Activated CD4-positive, alpha-beta T cell treated with anti-CD3 and anti-CD28 coated beads for 36 hours (primary cell): ENCODE measurements at regions not wholly inside any gene's neighbourhood (a gene's known extent, or its start where the extent isn't known, plus 50 kb on each side); places are given as distances from the start of the nearest gene placed in this dataset.

ENCODE experiments used
- ATAC-seq: fragments of 200-7000 bp; cut with Tn5 transposase; one replicate; pipeline ENCODE4 v1.10.0; 2021; ENCODE audit warnings: mild to moderate bottlenecking, moderate library complexity
- CTCF ChIA-PET: fragments of 350-600 bp; sonication (Branson Sonifier 250); formaldehyde crosslinking; loops from one replicate; lab custom pipeline; 2021; ENCODE audit warnings: antibody characterized with exemption; lab: Charles Lee
- POLR2A ChIA-PET: fragments of 350-600 bp; sonication (Branson Sonifier 250); formaldehyde crosslinking; loops from one replicate; lab custom pipeline; 2021; ENCODE audit warnings: antibody characterized with exemption, inconsistent platforms; lab: Charles Lee
- DNase-seq: peaks from one replicate; pipeline ENCODE4 v3.0.0-alpha.2; 2020
- H3K27ac Mint-ChIP-seq: one replicate; pipeline ENCODE4 v1.8.0; 2021; ENCODE audit warnings: mixed read lengths
- H3K27me3 Mint-ChIP-seq: one replicate; pipeline ENCODE4 v1.8.0; 2021; ENCODE audit warnings: mixed read lengths
- H3K36me3 Mint-ChIP-seq: one replicate; pipeline ENCODE4 v1.8.0; 2021; ENCODE audit warnings: low read depth, mixed read lengths
- H3K4me1 Mint-ChIP-seq: one replicate; pipeline ENCODE4 v1.8.0; 2021; ENCODE audit warnings: mixed read lengths
- H3K4me3 Mint-ChIP-seq: one replicate; pipeline ENCODE4 v1.8.0; 2021; ENCODE audit warnings: mild to moderate bottlenecking, moderate library complexity, mixed read lengths
- H3K9me3 Mint-ChIP-seq: one replicate; pipeline ENCODE4 v1.8.0; 2021; ENCODE audit warnings: low read depth, mixed read lengths
- intact Hi-C, 2 experiments: fragments of 100-400 bp; cut with DNase I in 1 of 2; cut with micrococcal nuclease in 1 of 2; formaldehyde crosslinking; loops; one replicate each; pipeline versions ENCODE4 v1.14.2 to v1.15.1; 2022 to 2024; cut with DNase I, micrococcal nuclease

DNA sequence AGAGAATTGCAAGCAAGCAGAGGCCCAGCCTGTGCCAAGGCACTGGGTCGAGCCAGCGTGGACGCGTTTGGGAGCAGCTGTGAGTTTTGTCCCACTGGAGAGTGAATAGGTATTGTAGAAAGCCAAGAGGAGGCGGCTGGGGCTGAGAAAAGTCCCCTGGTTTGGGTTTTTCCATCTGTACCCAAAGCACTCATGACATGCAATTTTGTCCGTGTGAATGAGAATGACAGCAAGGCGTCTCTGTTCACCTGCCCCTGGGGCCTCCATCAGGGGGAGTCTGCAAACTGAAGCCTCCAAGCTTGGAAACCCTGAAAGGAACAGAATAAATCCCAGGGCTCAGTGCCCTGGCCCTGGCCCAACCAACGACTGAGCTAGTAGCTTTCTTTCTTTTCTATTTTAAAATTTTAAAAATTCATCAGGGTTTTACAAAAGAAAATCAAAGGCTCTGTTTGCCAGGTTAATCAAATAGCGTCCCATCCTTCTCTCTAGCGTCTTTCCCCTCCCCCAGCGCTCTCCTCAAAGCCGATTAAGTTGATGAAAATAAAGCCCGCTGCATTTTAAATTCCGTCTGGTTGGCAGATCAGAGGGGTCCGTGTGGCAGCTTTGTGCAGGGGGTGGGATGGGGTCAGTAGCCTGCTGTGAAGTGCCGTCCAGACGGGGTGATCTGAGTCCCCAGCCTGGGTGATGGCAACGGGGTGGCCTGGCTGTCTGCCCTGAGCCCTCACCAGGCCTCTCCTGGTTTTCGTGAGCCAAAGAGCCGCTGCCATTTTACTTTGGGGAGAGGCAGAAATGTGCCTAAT, 171.0 kb downstream of the KATNIP start:
- no peaks in the 10 kb centered on the region for H3K36me3 Mint-ChIP-seq
- ChIA-PET CTCF (interaction anchor here (1.0 kb wide), 1 partner anchor 9 kb away, joined by 3 read pairs; no protein-coding TSS in a partner anchor), POLR2A (no interaction called here)
- no peaks in the 10 kb centered on the region for H3K9me3 Mint-ChIP-seq
- ATAC-seq = no peak
- intact Hi-C loops = no loop called here
- no peak overlapping the region for H3K4me3 Mint-ChIP-seq
- DNase-seq = no peak
- H3K27ac Mint-ChIP-seq = no peak overlapping the region
- H3K4me1 Mint-ChIP-seq = no peaks in the 10 kb centered on the region
- no peaks in the 10 kb centered on the region for H3K27me3 Mint-ChIP-seq

DNA sequence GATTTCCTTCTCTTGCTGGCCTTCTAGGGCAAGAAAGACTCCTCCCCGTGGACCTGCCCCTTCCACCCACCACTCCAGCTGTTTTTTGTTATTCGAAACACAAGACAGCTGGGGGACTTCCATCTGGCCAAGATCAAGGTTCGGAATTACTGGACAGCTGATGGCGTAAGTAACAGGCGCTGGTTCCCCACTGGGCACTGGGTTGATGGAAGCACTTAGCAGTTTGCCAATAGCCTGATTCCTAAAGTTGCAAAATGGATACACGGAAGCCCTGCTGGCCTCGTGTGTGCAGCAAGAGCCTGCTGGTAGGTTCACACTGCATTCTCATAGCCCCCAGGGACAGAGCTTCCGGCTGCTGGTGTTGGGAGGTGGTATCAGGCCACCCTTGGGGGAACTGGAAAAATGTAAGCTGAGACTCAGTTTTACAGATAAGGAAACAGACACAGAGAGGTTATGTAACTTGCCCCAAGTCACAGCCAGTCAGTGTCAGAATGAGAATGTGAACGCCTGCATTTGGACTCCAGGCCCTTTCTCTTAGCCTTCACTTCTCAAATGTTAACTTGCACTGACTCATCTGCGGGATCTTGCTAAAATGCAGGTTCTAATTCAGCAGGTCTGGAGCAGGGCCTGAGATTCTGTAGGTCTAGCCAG, 171.7 kb downstream of the KATNIP start:
- ATAC-seq (no peak), DNase-seq (no peak)
- H3K4me3 Mint-ChIP-seq = no peak overlapping the region
- ChIA-PET POLR2A (no interaction called here), CTCF (interaction anchor here (1.0 kb wide), 1 partner anchor 8 kb away, joined by 3 read pairs; no protein-coding TSS in a partner anchor)
- no peaks in the 10 kb centered on the region for H3K36me3 Mint-ChIP-seq
- H3K9me3 Mint-ChIP-seq = no peaks in the 10 kb centered on the region
- no peaks in the 10 kb centered on the region for H3K4me1 Mint-ChIP-seq
- intact Hi-C loops = no loop called here
- H3K27ac Mint-ChIP-seq = no peak overlapping the region
- no peaks in the 10 kb centered on the region for H3K27me3 Mint-ChIP-seq

DNA sequence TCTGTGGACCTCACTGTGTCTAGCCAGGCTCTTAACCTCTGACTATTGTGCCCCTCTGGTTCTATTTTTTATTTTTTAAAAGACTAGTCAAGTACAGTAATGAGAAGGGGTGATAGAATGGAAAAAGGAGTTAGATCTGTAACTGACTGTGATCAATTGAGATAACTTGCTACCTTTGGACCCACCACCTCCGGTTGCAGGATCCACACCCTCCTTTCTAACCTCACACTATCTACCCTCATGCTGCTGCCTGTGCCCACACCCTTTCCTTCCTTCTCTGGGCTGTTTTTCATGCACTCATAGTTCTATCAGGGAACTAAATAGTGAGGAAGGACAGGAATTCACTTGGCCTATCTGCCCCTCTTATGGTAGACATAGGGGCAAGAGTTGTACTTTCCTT, 172.3 kb downstream of the KATNIP start:
- H3K4me1 Mint-ChIP-seq = no peaks in the 10 kb centered on the region
- H3K27me3 Mint-ChIP-seq = no peaks in the 10 kb centered on the region
- no peaks in the 10 kb centered on the region for H3K36me3 Mint-ChIP-seq
- CTCF ChIA-PET = no interaction called here
- H3K27ac Mint-ChIP-seq = no peak overlapping the region
- no peaks in the 10 kb centered on the region for H3K9me3 Mint-ChIP-seq
- ATAC-seq (no peak), DNase-seq (no peak)
- POLR2A ChIA-PET = no interaction called here
- H3K4me3 Mint-ChIP-seq = no peak overlapping the region
- intact Hi-C loops = no loop called here

DNA sequence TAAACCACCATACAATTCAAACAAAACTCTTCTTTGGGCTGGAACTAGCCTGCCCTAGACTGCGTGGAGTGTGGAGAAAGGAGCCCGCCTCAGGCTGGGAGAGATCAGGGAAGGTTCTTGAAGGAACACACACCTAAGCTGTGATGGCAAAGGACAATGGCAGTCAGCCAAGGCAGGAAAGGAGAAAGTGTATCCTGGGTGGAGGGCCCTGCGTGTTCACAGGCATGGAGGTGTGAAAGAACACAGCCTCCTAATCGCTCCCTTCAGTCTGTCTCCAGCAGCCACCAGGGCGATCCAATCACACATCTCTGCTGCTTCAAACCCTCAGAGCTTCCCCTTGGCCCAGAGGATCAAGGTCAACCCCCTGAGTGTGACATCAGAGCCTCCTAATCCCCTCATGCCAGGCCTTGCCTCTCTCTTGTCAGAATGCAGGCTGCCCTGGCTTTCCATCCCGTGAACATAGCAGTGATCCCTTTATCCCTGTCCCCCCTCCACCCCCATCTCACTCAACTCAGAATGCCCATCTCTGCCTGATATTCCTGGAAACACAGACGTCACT, 173.0 kb downstream of the KATNIP start:
- ChIA-PET POLR2A (no interaction called here), CTCF (no interaction called here)
- Mint-ChIP-seq H3K27me3 (no peaks in the 10 kb centered on the region), H3K4me3 (no peak overlapping the region), H3K27ac (no peak overlapping the region), H3K36me3 (peaks cover 2% of the 10 kb centered on the region), H3K9me3 (no peaks in the 10 kb centered on the region), H3K4me1 (no peaks in the 10 kb centered on the region)
- ATAC-seq (no peak), DNase-seq (no peak)
- intact Hi-C loops = no loop called here

DNA sequence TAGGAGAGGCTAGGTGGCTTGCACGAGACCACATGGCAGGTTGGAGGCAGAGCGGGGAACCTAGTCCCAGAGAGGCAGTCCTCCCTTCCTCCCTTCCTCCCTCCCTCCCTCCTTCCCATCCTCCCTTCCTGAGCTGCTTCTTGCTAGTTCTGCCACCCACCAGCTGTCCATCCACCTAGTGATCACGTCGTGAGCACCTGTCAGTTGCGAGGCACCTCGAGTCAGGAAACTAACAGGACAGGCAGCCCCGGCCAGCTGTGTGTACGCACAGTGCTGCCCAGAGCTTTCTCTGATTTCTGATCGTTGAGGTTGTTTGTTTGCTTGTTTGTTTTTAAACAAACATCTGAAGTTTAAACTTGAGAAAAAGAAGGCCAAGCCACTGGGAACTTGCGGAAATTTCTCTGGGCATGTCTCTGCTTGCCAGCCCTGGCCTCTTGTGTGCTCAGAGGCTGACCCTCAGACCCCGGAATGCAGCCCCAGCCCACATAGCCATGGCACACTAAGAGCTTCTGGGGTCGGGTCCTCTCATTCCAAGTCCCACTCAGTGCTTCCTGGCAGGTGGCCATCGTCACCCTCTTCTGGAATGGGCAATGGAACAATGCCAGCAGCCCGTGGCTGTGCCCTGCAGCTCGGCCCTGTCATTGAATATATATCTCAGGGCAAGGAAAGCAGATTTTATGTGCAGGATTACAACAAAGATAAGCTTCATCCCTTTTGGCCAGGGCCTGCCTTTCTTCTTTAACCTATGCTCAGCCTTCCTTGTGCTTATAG, 174.0 kb downstream of the KATNIP start:
- Mint-ChIP-seq H3K27me3 (no peaks in the 10 kb centered on the region), H3K4me1 (no peaks in the 10 kb centered on the region), H3K9me3 (no peaks in the 10 kb centered on the region), H3K36me3 (peaks cover 4% of the 10 kb centered on the region), H3K27ac (no peak overlapping the region), H3K4me3 (no peak overlapping the region)
- no peak for ATAC-seq
- POLR2A ChIA-PET = no interaction called here
- intact Hi-C loops = no loop called here
- CTCF ChIA-PET = no interaction called here
- no peak for DNase-seq

DNA sequence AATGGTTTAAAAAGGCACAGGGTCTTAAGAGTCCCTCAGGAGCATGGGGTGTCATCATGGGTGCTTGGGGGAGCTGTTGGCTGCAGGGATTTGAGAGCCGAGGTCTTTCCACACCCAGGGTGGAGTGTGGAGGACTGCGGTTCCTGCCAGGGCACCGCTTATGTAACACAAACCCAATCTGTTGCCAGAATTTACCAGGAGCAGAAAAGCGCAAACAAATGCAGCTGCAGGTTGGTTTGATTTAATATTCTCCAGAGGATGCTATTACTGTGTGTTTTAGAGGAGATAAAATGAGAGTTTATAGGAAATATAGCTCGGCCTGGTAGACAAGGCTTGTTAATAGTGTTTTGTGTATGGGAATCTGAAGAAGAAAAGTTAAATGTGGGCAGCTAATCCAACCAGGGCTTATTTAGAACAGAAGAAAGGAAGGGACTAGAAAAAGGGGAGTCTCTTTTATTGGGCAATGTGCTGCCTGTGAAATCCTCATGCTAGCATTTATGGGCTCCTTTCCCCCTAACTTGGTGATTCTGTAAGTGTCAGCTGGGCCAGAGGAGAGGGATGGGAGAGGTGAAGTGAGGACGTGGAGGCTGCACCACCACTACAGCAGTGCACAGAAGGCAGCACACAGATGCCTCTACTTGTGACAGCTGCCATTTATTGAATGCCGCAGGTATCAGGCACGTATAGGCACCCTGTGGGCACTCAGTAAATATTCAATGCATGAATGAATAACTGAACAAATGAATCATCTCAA, 174.7 kb downstream of the KATNIP start:
- DNase-seq (no peak), ATAC-seq (no peak)
- Mint-ChIP-seq H3K27me3 (no peaks in the 10 kb centered on the region), H3K4me3 (no peak overlapping the region), H3K27ac (no peak overlapping the region), H3K9me3 (no peaks in the 10 kb centered on the region), H3K4me1 (no peaks in the 10 kb centered on the region), H3K36me3 (peaks cover 4% of the 10 kb centered on the region)
- ChIA-PET POLR2A (no interaction called here), CTCF (no interaction called here)
- intact Hi-C loops = no loop called here

DNA sequence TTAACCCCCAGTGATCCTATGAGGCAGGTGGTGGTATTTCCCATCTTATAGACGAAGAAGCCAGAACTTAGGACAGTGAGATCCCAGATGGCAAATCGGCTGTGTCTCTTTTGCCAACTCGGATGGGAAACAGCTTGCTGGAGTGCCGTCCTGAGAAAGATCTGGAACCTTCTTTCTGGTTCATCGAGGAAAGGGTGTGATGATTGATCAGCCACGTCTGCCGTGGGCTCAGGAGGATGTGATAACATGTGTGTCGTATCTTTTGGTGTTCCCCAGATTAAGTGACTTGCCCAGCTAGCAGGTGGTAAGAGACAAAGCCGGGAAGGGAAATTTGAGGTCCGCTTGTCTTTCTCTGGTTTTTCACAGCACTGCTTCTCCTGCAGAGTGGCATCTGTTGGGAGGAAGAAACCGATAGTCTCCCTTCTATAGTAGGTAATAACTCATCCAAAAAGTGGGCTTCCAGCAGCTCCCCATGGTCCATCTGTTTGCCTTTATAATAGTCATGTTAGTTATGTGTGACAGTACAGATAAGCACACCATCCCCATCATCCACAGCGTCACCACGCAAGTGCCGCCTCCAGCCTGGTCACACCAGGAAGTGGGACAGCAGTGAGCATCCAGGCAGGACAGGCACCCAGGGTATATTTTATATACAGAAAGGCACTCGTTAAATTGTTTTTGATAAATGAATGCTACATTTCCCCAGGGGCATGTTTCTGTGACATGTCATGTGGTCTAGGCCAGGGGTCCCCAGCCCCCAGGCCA, 175.5 kb downstream of the KATNIP start:
- Mint-ChIP-seq H3K27ac (no peak overlapping the region), H3K9me3 (no peaks in the 10 kb centered on the region), H3K4me3 (no peak overlapping the region), H3K36me3 (peaks cover 4% of the 10 kb centered on the region), H3K27me3 (no peaks in the 10 kb centered on the region), H3K4me1 (no peaks in the 10 kb centered on the region)
- ChIA-PET POLR2A (no interaction called here), CTCF (no interaction called here)
- intact Hi-C loops = no loop called here
- no peak for ATAC-seq
- no peak for DNase-seq

DNA sequence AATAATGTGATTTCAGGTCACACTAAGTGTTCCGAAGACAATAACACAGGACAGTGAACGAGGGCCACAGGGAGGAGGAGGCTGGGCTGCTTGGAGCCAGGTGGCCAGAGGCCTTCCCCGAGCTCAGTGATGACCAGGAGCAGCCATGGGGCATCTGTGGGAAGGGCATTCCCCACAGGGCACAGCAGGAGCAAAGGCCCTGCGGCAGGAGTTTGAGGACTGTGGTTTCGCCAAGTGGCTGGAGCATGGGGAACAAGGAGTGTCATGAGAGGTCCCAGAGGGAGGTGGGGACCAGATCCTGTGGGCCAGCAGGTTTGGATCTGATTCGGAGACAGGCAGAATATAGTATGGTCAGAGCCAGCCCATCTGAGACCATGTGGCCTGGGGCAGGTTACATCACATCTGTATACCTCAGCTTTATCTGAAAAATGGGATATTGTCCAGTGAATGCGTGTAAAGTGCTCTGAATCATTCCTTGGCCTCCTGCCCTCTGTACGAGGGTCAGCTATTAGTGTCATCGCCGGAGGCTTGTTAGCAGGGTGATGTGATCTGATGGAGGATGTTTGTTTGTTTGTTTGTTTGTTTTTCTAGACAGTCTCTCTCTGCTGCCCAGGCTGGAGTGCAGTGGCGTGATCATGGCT, 176.8 kb downstream of the KATNIP start:
- no peaks in the 10 kb centered on the region for H3K4me1 Mint-ChIP-seq
- H3K9me3 Mint-ChIP-seq = no peaks in the 10 kb centered on the region
- CTCF ChIA-PET = interaction anchor here (0.5 to 0.6 kb wide), 2 partner anchors 254 to 305 kb away, joined by 3 to 4 read pairs; no protein-coding TSS in a partner anchor
- no peaks in the 10 kb centered on the region for H3K27me3 Mint-ChIP-seq
- H3K4me3 Mint-ChIP-seq = no peak overlapping the region
- ATAC-seq (no peak), DNase-seq (no peak)
- H3K36me3 Mint-ChIP-seq = peaks cover 4% of the 10 kb centered on the region
- no peak overlapping the region for H3K27ac Mint-ChIP-seq
- POLR2A ChIA-PET = no interaction called here
- intact Hi-C loops = no loop called here

DNA sequence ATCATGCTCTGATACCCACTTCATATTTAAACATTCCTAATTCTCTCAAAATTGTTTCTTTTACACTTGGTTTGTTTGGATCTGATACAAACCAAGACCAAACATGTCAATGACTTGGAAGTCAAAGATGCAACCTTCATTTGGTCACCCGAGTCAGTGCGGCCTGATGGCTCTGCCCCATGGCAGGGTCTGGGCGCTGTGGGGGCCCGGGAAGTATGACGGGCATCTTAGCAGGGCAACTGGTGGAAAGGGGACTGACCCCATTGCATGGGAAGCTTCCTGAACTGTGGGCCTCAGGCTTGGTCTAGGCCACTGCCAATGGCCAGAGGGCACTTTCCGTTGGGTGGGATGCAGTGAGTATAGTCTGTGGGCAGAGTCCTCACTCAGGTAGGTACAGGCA, 178.0 kb downstream of the KATNIP start:
- ChIA-PET CTCF (interaction anchor here (0.6 kb wide), 1 partner anchor 37 kb away, joined by 4 read pairs; no protein-coding TSS in a partner anchor), POLR2A (no interaction called here)
- no peak for DNase-seq
- Mint-ChIP-seq H3K36me3 (peaks cover 4% of the 10 kb centered on the region), H3K9me3 (no peaks in the 10 kb centered on the region), H3K27me3 (no peaks in the 10 kb centered on the region), H3K4me1 (no peaks in the 10 kb centered on the region), H3K4me3 (no peak overlapping the region), H3K27ac (no peak overlapping the region)
- intact Hi-C loops = no loop called here
- no peak for ATAC-seq

DNA sequence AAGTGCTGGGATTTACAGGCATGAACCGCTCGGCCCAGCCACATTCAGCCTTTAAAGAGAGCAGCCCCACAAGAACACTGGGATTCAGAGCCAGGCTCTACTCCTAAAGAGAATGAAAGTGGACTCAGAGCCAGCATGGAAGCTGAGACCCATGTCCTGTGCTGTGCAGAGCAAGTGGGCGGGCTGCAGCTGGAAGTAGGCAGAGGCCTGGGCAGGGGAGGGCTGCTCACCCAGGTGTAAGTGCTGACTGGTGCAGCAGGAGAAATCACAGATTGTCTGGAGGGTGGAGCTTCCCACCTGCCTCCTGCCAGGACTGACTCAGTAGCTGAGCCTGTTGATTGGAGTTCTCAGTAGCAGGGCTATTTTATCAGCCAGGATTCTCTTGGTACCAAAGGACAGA, 178.7 kb downstream of the KATNIP start:
- intact Hi-C loops = no loop called here
- Mint-ChIP-seq H3K36me3 (peaks cover 4% of the 10 kb centered on the region), H3K4me3 (no peak overlapping the region), H3K27ac (no peak overlapping the region), H3K9me3 (no peaks in the 10 kb centered on the region), H3K4me1 (no peaks in the 10 kb centered on the region), H3K27me3 (no peaks in the 10 kb centered on the region)
- POLR2A ChIA-PET = no interaction called here
- CTCF ChIA-PET = interaction anchor here (0.6 kb wide), 1 partner anchor 37 kb away, joined by 4 read pairs; no protein-coding TSS in a partner anchor
- no peak for DNase-seq
- no peak for ATAC-seq
